ENCODE measurements at regions not wholly inside any gene's neighbourhood (a gene's known extent, or its start where the extent isn't known, plus 50 kb on each side); places are given as distances from the start of the nearest gene placed in this dataset.

GRCh38 chr6:88386167-88386566, 220.0 kb upstream of the CNR1 start:
- no peaks in the 10 kb centered on the region for H3K36me3 Mint-ChIP-seq
- peaks cover 4% of the 10 kb centered on the region for H3K4me1 Mint-ChIP-seq
- H3K4me3 Mint-ChIP-seq, result no peak overlapping the region
- H3K27ac Mint-ChIP-seq, result no peak overlapping the region
- peaks cover 3% of the 10 kb centered on the region for H3K9me3 Mint-ChIP-seq
- TF ChIP-seq CTCF (IDR thresholded peaks at IDR 0.05; ENCODE audit: unreplicated experiment), result no peak
- peaks cover 2% of the 10 kb centered on the region for H3K27me3 Mint-ChIP-seq (ENCODE audit: low read depth)
- no peak for DNase-seq (ENCODE audit: low spot score in 2 of 2, unreplicated experiment in 2 of 2)

GRCh38 chr6:88383183-88383582, 217.0 kb upstream of the CNR1 start:
- H3K4me3 Mint-ChIP-seq, result no peak overlapping the region
- no peak overlapping the region for H3K27ac Mint-ChIP-seq
- H3K27me3 Mint-ChIP-seq (ENCODE audit: low read depth), result peaks cover 2% of the 10 kb centered on the region
- DNase-seq (ENCODE audit: low spot score in 2 of 2, unreplicated experiment in 2 of 2), result no peak
- no peaks in the 10 kb centered on the region for H3K9me3 Mint-ChIP-seq
- peaks cover 5% of the 10 kb centered on the region for H3K4me1 Mint-ChIP-seq
- TF ChIP-seq CTCF (IDR thresholded peaks at IDR 0.05; ENCODE audit: unreplicated experiment), result no peak
- no peaks in the 10 kb centered on the region for H3K36me3 Mint-ChIP-seq

GRCh38 chr6:88381289-88381642, 215.1 kb upstream of the CNR1 start:
- H3K27ac Mint-ChIP-seq, result no peak overlapping the region
- no peak overlapping the region for H3K4me3 Mint-ChIP-seq
- no peak for TF ChIP-seq CTCF (IDR thresholded peaks at IDR 0.05; ENCODE audit: unreplicated experiment)
- H3K4me1 Mint-ChIP-seq, result peaks cover 19% of the 10 kb centered on the region
- no peaks in the 10 kb centered on the region for H3K9me3 Mint-ChIP-seq
- DNase-seq (ENCODE audit: low spot score in 2 of 2, unreplicated experiment in 2 of 2), result no peak
- no peaks in the 10 kb centered on the region for H3K36me3 Mint-ChIP-seq
- H3K27me3 Mint-ChIP-seq (ENCODE audit: low read depth), result peaks cover 2% of the 10 kb centered on the region

- TF ChIP-seq CTCF (IDR thresholded peaks at IDR 0.05; ENCODE audit: unreplicated experiment), result no peak
- no peak overlapping the region for H3K4me3 Mint-ChIP-seq
Measured at GRCh38 chr6:88380618-88381288, 214.6 kb upstream of the CNR1 start.

GRCh38 chr6:88380083-88380482, 213.9 kb upstream of the CNR1 start:
- no peak for TF ChIP-seq CTCF (IDR thresholded peaks at IDR 0.05; ENCODE audit: unreplicated experiment)
- Mint-ChIP-seq H3K9me3 (no peaks in the 10 kb centered on the region), H3K4me1 (peaks cover 21% of the 10 kb centered on the region), H3K4me3 (no peak overlapping the region), H3K36me3 (no peaks in the 10 kb centered on the region), H3K27me3 (ENCODE audit: low read depth) (peaks cover 2% of the 10 kb centered on the region), H3K27ac (no peak overlapping the region)
- no peak for DNase-seq (ENCODE audit: low spot score in 2 of 2, unreplicated experiment in 2 of 2)

More at GRCh38 chr6:88380618-88381288, 214.6 kb upstream of the CNR1 start:
- Mint-ChIP-seq H3K27ac (no peak overlapping the region), H3K9me3 (no peaks in the 10 kb centered on the region), H3K4me1 (peaks cover 21% of the 10 kb centered on the region), H3K36me3 (no peaks in the 10 kb centered on the region), H3K27me3 (ENCODE audit: low read depth) (peaks cover 2% of the 10 kb centered on the region)
- no peak for DNase-seq (ENCODE audit: low spot score in 2 of 2, unreplicated experiment in 2 of 2)

GRCh38 chr6:88378639-88379038, 212.5 kb upstream of the CNR1 start:
- DNase-seq (ENCODE audit: low spot score in 2 of 2, unreplicated experiment in 2 of 2), result no peak
- Mint-ChIP-seq H3K27me3 (ENCODE audit: low read depth) (no peaks in the 10 kb centered on the region), H3K27ac (no peak overlapping the region), H3K4me1 (peaks cover 21% of the 10 kb centered on the region), H3K4me3 (no peak overlapping the region), H3K36me3 (no peaks in the 10 kb centered on the region), H3K9me3 (no peaks in the 10 kb centered on the region)
- TF ChIP-seq CTCF (IDR thresholded peaks at IDR 0.05; ENCODE audit: unreplicated experiment), result no peak

Data from mesothelial cell of epicardium (in vitro differentiated cells).